ENCODE measurements at regions not wholly inside any gene's neighbourhood (a gene's known extent, or its start where the extent isn't known, plus 50 kb on each side); places are given as distances from the start of the nearest gene placed in this dataset.
A peak's percentile ranks its signal among the peaks of the same experiment; 100 is the strongest.
"Not testable (repeated sequence)": the region's sequence is repeated elsewhere in the genome, so short reads cannot be mapped to it uniquely, and the experiment has no call there.

- Mint-ChIP-seq H3K4me1 (ENCODE audit: unreplicated experiment) (peaks cover 57% of the 10 kb centered on the region), H3K36me3 (ENCODE audit: low read depth, unreplicated experiment) (no peaks in the 10 kb centered on the region), H3K27ac (ENCODE audit: unreplicated experiment) (peak overlapping the region; percentile 62), H3K27me3 (ENCODE audit: unreplicated experiment) (no peaks in the 10 kb centered on the region), H3K9me3 (ENCODE audit: unreplicated experiment) (peaks cover 5% of the 10 kb centered on the region), H3K4me3 (ENCODE audit: unreplicated experiment) (no peak overlapping the region)
- no peak for TF ChIP-seq CTCF (IDR thresholded peaks at IDR 0.05; ENCODE audit: unreplicated experiment)
- DNase-seq (ENCODE audit: low spot score), result no peak
Observed at GRCh38 chr7:37549076-37549931, 100.6 kb upstream of the ELMO1 start.

GRCh38 chr7:37550426-37550825 is 101.8 kb upstream of the ELMO1 start:
- no peak for DNase-seq (ENCODE audit: low spot score)
- Mint-ChIP-seq H3K9me3 (ENCODE audit: unreplicated experiment) (peaks cover 5% of the 10 kb centered on the region), H3K36me3 (ENCODE audit: low read depth, unreplicated experiment) (no peaks in the 10 kb centered on the region), H3K4me3 (ENCODE audit: unreplicated experiment) (no peak overlapping the region), H3K27ac (ENCODE audit: unreplicated experiment) (no peak overlapping the region), H3K27me3 (ENCODE audit: unreplicated experiment) (no peaks in the 10 kb centered on the region), H3K4me1 (ENCODE audit: unreplicated experiment) (peaks cover 55% of the 10 kb centered on the region)
- TF ChIP-seq CTCF (IDR thresholded peaks at IDR 0.05; ENCODE audit: unreplicated experiment), result no peak

GRCh38 chr7:37550872-37551271 is 102.2 kb upstream of the ELMO1 start:
- Mint-ChIP-seq H3K4me1 (ENCODE audit: unreplicated experiment) (peaks cover 51% of the 10 kb centered on the region), H3K9me3 (ENCODE audit: unreplicated experiment) (peaks cover 5% of the 10 kb centered on the region), H3K4me3 (ENCODE audit: unreplicated experiment) (no peak overlapping the region), H3K27me3 (ENCODE audit: unreplicated experiment) (no peaks in the 10 kb centered on the region), H3K36me3 (ENCODE audit: low read depth, unreplicated experiment) (no peaks in the 10 kb centered on the region), H3K27ac (ENCODE audit: unreplicated experiment) (no peak overlapping the region)
- no peak for DNase-seq (ENCODE audit: low spot score)
- no peak for TF ChIP-seq CTCF (IDR thresholded peaks at IDR 0.05; ENCODE audit: unreplicated experiment)

- no peaks in the 10 kb centered on the region for H3K36me3 Mint-ChIP-seq (ENCODE audit: low read depth, unreplicated experiment)
- H3K9me3 Mint-ChIP-seq (ENCODE audit: unreplicated experiment), result peaks cover 5% of the 10 kb centered on the region
- H3K4me1 Mint-ChIP-seq (ENCODE audit: unreplicated experiment), result peaks cover 44% of the 10 kb centered on the region
- DNase-seq (ENCODE audit: low spot score), result no peak
- H3K27ac Mint-ChIP-seq (ENCODE audit: unreplicated experiment), result peak overlapping the region; percentile 77
- no peak for TF ChIP-seq CTCF (IDR thresholded peaks at IDR 0.05; ENCODE audit: unreplicated experiment)
- H3K4me3 Mint-ChIP-seq (ENCODE audit: unreplicated experiment), result no peak overlapping the region
- H3K27me3 Mint-ChIP-seq (ENCODE audit: unreplicated experiment), result peaks cover 1% of the 10 kb centered on the region
Observed at GRCh38 chr7:37552030-37552429, 103.4 kb upstream of the ELMO1 start.

GRCh38 chr7:37552439-37552838 is 103.8 kb upstream of the ELMO1 start:
- not testable (repeated sequence) for DNase-seq (ENCODE audit: low spot score); H3K9me3 Mint-ChIP-seq (ENCODE audit: unreplicated experiment); H3K27me3 Mint-ChIP-seq (ENCODE audit: unreplicated experiment); H3K36me3 Mint-ChIP-seq (ENCODE audit: low read depth, unreplicated experiment); H3K4me3 Mint-ChIP-seq (ENCODE audit: unreplicated experiment); H3K27ac Mint-ChIP-seq (ENCODE audit: unreplicated experiment)
- H3K4me1 Mint-ChIP-seq (ENCODE audit: unreplicated experiment), result peaks cover 42% of the 10 kb centered on the region
